ENCODE measurements at regions not wholly inside any gene's neighbourhood (a gene's known extent, or its start where the extent isn't known, plus 50 kb on each side); places are given as distances from the start of the nearest gene placed in this dataset.

- TF ChIP-seq CTCF (IDR thresholded peaks at IDR 0.05; ENCODE audit: low read depth, low read length): no peak
- no peak for TF ChIP-seq MYC (IDR thresholded peaks at IDR 0.05; ENCODE audit: low read depth, low read length)
- no peak for TF ChIP-seq MAX (IDR thresholded peaks at IDR 0.05; ENCODE audit: low read depth, low read length)
- no peak for TF ChIP-seq POLR2A (IDR thresholded peaks at IDR 0.05; ENCODE audit: extremely low read depth, insufficient read length)
These were observed 180.0 kb upstream of the LINGO1 start for GRCh38 chr15:77812664-77813063.

Data from NB4 (cell line).